SK-N-MC (cell line): ENCODE measurements at regions not wholly inside any gene's neighbourhood (a gene's known extent, or its start where the extent isn't known, plus 50 kb on each side); places are given as distances from the start of the nearest gene placed in this dataset.

Experiments used
- DNase-seq: peaks from one replicate; pipeline ENCODE4 v3.0.0-alpha.2; 2011; ENCODE audit warnings: low read depth, low spot score
- H3K27ac ChIP-seq: fragments of 200-600 bp; sonication (generic); 2 replicates; pipeline ENCODE4 v1.5.1; 2016; ENCODE audit warnings: mixed run types
- H3K36me3 ChIP-seq: fragments of 200-600 bp; sonication (generic); 2 replicates; pipeline ENCODE4 v1.6.1; 2017; ENCODE audit warnings: antibody characterized with exemption, low read length, mixed read lengths; ENCODE audit not compliant: insufficient read depth
- H3K4me3 ChIP-seq: fragments of 200-600 bp; sonication (generic); 2 replicates; pipeline ENCODE4 v1.5.1; 2016
- H3K9ac ChIP-seq: fragments of 200-600 bp; sonication (generic); 2 replicates; pipeline ENCODE4 v1.8.0; 2017; ENCODE audit warnings: mixed run types, mixed read lengths; ENCODE audit not compliant: insufficient read length
- H3K9me3 ChIP-seq: fragments of 200-600 bp; sonication (generic); 2 replicates; pipeline ENCODE4 v1.6.1; 2017; ENCODE audit warnings: low read depth, mild to moderate bottlenecking, antibody characterized with exemption, low read length, moderate library complexity, mixed read lengths
- EZH2 ChIP-seq: fragments of 200-600 bp; sonication (generic); IDR thresholded peaks from one replicate; pipeline ENCODE4 v1.6.1; 2017; ENCODE audit warnings: antibody characterized with exemption
- FOXP2 ChIP-seq: optimal IDR thresholded peaks from 2 replicates; pipeline ENCODE3; 2011; ENCODE audit warnings: mild to moderate bottlenecking, moderate library complexity; ENCODE audit not compliant: insufficient read depth; ENCODE audit errors: extremely low read length, control extremely low read depth
- POLR2AphosphoS5 ChIP-seq: IDR thresholded peaks from 2 replicates; pipeline ENCODE4 v1.6.1; 2012; ENCODE audit warnings: mild to moderate bottlenecking, low read depth, low read length, borderline replicate concordance

DNA sequence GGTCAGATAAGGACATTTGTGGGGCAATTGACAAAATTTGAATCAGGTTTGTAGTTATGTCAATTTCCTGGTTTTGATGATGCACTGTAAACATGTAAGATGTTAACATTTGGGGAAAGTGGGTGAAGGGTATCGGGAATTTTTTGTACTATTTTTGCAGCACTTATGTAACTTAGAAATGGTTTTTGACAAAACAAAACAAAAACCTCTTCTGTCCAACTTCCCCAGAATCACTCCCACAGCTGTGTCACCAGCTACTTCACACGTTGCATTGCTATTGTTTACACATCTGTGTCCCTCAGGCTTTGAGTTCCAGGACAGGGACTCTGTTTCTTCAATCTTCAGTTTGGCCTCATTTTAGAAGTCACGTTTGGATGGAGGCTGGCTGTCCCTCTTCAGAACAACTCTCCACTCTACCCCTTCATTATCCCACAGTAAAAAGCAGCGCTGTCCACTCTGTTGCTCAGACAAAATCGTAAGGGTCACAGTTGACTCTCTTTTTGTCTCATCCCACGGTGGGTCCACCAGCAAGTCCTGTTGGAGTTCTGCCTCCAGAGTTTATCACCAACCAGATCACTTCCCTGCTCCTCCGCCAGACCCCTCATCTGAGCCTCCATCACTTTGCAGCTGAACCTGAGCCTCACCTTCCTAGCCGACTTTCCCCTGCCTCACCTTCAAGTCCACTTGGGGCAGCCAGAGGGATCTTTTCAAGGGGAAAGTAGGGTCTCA, 63.2 kb downstream of the NENF start:
- DNase-seq = no peak
- TF ChIP-seq FOXP2 (no peak), POLR2AphosphoS5 (no peak), EZH2 (no peak)
- no peak overlapping the region for H3K4me3 ChIP-seq
- H3K27ac ChIP-seq = no peak overlapping the region
- no peaks in the 10 kb centered on the region for H3K36me3 ChIP-seq
- no peak overlapping the region for H3K9ac ChIP-seq
- H3K9me3 ChIP-seq = no peaks in the 10 kb centered on the region

DNA sequence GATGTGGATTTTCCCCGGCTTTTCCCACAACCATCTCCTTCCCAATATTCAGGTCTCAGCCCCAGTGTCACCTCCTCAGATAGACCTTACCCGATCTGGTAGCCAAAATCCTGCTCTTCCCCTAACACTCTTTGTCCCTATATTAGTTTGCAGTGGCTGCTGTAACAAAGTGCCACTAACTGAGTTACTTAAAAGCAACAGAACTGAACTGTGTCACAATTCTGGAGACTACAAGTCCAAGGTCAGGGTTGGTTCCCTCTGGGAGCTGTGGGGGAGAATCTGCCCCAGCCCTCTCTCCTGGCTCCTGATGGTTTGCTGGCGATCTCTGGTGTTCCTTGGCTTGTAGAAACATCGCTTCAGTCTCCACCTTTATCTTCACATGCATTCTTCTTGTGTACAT, 64.0 kb downstream of the NENF start:
- no peak for DNase-seq
- no peaks in the 10 kb centered on the region for H3K36me3 ChIP-seq
- H3K9ac ChIP-seq = no peak overlapping the region
- TF ChIP-seq FOXP2 = no peak
- no peak overlapping the region for H3K27ac ChIP-seq
- no peaks in the 10 kb centered on the region for H3K9me3 ChIP-seq
- H3K4me3 ChIP-seq = no peak overlapping the region

DNA sequence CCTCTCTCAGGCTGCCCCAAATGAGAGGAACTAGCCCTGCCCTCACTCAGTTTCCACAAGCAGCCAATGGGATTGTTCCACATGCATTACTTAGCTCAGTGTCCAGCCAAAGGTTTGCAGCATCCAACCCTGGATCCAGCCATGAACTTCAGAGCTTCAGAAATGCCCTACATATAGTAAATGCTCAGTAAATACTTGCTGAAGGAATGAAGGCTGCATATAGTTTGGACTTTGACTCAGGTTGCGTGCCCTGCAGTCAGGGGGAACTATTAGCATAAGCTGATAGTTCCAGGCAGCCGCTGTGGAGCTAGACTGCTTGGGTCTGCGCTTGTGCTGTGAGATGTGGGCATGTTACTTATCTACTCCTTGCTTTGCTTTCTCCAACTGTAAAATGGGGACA, 64.8 kb downstream of the NENF start:
- TF ChIP-seq EZH2 (no peak), POLR2AphosphoS5 (no peak), FOXP2 (no peak)
- no peaks in the 10 kb centered on the region for H3K9me3 ChIP-seq
- H3K9ac ChIP-seq = no peak overlapping the region
- H3K27ac ChIP-seq = no peak overlapping the region
- H3K36me3 ChIP-seq = no peaks in the 10 kb centered on the region
- DNase-seq = no peak
- no peak overlapping the region for H3K4me3 ChIP-seq

DNA sequence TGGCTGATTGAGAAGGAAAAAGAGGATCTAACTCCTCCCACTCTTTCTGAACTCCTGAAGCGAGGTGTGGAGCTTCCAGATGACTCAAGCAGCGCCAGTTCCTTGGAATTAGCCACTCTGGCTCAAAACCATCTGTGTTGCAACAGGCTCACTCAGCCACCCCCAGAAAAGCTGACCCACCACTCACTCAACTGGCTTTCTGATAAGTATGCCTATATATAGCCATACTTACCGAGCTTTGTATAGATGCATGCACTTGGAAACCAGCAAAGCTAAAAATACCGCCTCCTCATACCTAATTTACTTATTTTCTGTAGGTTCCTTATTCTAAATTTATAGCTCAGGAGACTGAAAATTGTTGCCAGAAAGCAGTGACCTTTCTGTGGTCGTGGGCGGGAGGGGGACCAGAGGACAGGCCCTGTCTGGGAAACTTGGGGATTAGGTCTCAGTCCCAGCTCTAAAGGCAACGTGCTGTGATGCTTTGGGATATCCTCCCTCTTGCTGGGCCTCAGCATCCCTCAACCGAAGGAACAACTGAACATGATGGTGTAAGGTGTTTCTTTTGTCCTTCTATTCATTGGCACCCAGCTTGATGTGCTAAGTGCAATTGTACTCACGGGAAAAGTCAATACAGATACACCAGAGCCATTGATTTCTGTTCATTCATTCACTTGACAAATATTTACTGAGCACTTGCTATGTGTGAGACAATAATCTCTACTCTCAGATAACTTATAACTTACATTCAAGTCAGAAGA, 65.7 kb downstream of the NENF start:
- no peak overlapping the region for H3K27ac ChIP-seq
- no peaks in the 10 kb centered on the region for H3K36me3 ChIP-seq
- no peak overlapping the region for H3K9ac ChIP-seq
- DNase-seq = no peak
- H3K9me3 ChIP-seq = no peaks in the 10 kb centered on the region
- H3K4me3 ChIP-seq = no peak overlapping the region
- TF ChIP-seq FOXP2 = no peak
- TF ChIP-seq POLR2AphosphoS5 = no peak
- no peak for TF ChIP-seq EZH2

DNA sequence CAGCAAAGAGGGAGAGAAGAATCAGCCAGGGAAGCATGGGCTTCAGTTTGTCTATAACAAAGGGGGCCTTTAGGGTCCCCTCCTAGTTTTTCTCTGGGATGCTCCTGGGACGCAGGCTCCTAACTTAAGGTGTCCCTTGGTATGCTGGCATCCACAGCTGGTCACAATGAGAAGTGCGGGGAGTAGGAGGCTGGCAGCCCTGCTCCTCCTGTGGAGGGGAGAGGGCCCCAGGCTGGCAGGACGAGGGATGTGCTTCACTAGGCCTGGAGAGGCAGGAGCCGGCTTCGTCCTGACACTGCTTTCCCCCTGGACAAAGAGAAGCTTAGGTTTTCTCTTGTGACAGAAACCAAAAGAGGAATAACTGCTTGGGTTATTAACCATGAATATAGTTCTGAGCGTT, 67.6 kb downstream of the NENF start:
- no peaks in the 10 kb centered on the region for H3K9me3 ChIP-seq
- no peak overlapping the region for H3K9ac ChIP-seq
- no peak overlapping the region for H3K27ac ChIP-seq
- no peaks in the 10 kb centered on the region for H3K36me3 ChIP-seq
- no peak for TF ChIP-seq FOXP2
- H3K4me3 ChIP-seq = no peak overlapping the region
- DNase-seq = no peak

DNA sequence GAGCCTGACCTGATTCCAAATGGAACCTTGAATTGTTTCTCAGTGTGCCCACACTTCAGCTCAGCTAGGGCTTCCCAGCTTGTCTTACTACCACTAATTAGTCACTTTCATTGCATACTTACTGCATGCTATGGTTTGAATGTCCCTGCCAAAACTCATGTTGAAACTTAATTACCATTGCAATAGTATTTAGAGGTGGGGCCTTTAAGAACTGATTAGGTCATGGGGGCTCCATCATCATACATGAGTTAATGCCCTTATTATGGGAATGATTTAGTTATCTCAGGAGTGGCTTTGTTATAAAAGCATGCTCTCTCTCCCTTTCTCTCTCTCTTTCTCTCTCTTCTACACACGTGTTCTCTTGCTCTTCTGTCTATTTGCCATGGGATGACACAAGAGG, 68.3 kb downstream of the NENF start:
- Histone ChIP-seq H3K4me3 (no peak overlapping the region), H3K36me3 (no peaks in the 10 kb centered on the region), H3K9me3 (no peaks in the 10 kb centered on the region), H3K9ac (no peak overlapping the region), H3K27ac (no peak overlapping the region)
- no peak for DNase-seq
- TF ChIP-seq POLR2AphosphoS5 (no peak), FOXP2 (no peak), EZH2 (no peak)

DNA sequence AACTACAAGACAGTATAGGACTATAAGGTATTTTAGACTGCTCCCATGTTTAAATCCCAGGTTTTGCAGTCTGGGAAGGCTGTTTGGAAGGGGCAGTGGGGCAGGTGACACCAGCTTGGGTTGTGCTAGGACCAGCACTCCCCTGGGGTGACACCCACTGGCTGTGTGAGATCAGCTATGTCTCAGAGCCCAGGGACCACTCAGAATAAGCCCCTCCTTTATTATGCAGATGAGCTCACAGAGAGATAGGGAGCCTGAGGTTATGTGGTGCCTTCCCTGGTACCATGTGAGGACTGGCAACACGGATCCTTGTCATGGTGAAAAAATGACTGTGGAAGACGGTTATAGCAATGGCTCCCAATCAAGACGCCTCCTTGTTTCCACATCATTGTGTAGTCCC, 71.0 kb downstream of the NENF start:
- Histone ChIP-seq H3K9me3 (no peaks in the 10 kb centered on the region), H3K27ac (no peak overlapping the region), H3K9ac (no peak overlapping the region), H3K36me3 (no peaks in the 10 kb centered on the region), H3K4me3 (no peak overlapping the region)
- TF ChIP-seq FOXP2 (no peak), EZH2 (no peak), POLR2AphosphoS5 (no peak)
- no peak for DNase-seq

DNA sequence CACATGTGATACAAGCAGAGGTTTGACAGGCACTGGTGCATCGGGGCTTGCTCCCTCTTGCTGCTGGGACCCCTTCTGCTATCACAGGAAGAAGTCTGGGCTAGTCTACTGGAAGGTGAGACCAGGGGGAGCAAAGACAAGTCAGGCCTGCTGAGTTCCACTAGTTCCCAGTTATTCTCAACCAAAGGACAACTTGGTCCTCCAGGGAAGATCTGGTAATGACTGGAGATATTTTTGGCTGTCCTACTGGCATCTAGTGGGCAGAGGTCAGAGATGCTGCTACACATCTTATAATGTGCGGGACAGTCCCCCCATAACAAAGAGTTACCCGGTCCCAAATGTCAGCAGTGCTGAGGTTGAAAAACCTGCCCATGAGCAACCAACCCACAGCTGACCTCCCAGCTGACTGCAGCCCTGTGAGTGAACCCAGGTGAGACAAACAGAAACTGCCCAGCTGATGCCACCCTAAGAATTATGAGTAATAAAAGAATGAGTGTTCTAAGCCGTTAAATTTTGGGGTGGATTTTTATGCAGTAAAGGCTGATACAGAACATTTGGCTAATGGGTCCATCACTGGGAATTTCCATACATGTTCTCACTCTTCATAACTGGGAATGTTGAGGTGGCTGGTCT, 71.6 kb downstream of the NENF start:
- Histone ChIP-seq H3K36me3 (no peaks in the 10 kb centered on the region), H3K27ac (no peak overlapping the region), H3K4me3 (no peak overlapping the region), H3K9me3 (no peaks in the 10 kb centered on the region), H3K9ac (no peak overlapping the region)
- TF ChIP-seq POLR2AphosphoS5 (no peak), FOXP2 (no peak), EZH2 (no peak)
- no peak for DNase-seq

DNA sequence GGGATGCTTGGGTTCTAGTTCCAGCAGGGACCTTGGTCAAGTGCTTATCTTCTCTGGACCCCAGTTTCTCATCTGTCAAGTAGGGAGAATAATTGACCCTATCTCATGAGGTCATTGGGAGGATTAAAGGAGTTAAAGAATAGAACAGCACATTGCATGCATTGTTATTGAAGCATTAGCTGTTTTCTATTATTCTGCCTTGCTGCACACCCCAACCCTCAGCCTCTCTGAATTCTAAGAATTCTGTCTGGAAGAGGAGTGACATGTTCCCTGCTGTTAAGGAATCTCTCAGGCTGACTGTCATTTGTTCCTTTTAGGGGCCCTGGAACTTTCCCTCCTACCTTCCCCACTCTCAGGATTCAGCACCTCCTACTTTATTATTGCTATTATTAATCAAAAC, 73.9 kb downstream of the NENF start:
- Histone ChIP-seq H3K36me3 (no peaks in the 10 kb centered on the region), H3K9me3 (no peaks in the 10 kb centered on the region), H3K9ac (no peak overlapping the region), H3K4me3 (no peak overlapping the region), H3K27ac (no peak overlapping the region)
- no peak for DNase-seq
- TF ChIP-seq FOXP2 (no peak), EZH2 (no peak), POLR2AphosphoS5 (no peak)
